ENCODE measurements at regions not wholly inside any gene's neighbourhood (a gene's known extent, or its start where the extent isn't known, plus 50 kb on each side); places are given as distances from the start of the nearest gene placed in this dataset.
"Not testable (repeated sequence)": the region's sequence is repeated elsewhere in the genome, so short reads cannot be mapped to it uniquely, and the experiment has no call there.

DNA sequence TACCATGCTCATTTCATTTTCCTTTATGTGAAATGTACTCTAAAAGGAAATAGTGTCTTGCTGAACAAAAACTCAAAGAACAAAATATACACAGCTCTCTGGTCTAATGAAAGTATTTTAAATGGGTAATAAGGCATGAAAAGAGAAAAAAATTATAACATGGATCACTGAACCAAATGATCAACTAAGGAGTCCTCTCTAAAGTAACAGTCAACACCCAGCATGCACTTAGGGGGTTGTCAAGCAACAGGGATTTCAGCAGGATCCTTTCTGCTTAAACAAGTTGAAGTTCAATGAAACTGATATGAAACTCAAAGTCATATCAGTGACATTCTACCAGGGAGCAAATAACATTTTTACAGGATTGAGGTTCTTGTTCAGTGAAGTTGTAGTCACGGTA, 398.8 kb downstream of the SEC23A start:
- no peak for DNase-seq

DNA sequence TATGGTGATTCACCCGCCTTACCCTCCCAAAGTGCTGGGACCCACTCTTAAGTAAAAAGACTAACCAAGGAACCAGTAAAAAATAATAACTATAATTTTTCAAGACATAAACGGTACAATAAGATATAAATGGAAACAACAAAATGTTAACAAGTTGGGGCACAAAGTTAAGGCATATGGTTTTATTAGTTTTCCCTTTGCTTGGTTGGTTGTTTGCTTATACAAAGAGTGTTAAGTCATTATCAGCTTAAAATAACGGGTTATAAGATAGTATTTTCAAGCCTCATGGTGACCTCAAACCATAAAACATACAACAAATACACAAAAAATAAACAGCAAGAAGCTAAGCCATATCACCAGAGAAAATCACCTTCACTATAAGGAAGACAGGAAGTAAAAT, 406.1 kb downstream of the SEC23A start:
- DNase-seq, result no peak

GRCh38 chr14:38693423-38693822, 409.6 kb downstream of the SEC23A start:
- DNase-seq, result no peak

- no peak for DNase-seq
Observed at GRCh38 chr14:38669027-38669426, 413.1 kb upstream of the CLEC14A start.

GRCh38 chr14:38663382-38663781, 407.5 kb upstream of the CLEC14A start:
- DNase-seq, result no peak

DNA sequence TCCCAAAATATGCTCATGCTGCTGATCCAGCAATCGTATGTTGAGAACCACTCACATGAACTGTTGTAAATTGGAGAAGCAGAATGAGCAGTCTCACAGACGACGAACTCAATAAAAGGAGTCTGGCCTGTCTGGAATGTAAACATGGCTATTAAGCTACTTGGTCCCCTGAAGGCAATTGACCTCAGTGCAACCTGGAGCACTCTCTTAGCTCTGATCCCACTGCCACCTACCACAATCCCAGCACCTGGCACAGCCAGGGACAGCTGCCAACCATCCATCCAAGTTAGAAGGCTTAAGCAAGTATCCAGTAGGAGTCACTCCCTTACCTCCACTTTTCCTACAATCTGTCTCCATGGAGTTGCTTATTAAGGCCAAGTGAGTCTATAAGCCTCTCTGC, 406.9 kb upstream of the CLEC14A start:
- no peak for DNase-seq

DNA sequence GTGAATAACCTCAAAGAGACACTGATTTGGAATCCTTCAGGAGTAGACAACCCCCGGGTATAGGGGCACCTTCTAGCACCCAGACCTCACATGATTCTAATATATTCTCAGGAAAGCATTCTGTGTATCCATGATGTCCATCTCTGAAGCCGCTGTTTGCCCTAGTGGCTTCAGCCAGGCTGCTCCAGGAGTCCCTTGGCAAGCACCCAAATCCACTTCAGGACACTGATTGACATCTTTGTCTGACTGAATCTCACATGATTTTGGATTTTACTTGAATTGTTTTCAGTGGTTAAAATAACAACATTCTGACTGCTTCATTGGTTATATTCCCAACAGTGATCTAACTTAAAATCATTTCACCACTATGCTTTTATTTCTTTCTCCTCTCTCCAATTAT, 390.5 kb upstream of the CLEC14A start:
- no peak for DNase-seq

DNA sequence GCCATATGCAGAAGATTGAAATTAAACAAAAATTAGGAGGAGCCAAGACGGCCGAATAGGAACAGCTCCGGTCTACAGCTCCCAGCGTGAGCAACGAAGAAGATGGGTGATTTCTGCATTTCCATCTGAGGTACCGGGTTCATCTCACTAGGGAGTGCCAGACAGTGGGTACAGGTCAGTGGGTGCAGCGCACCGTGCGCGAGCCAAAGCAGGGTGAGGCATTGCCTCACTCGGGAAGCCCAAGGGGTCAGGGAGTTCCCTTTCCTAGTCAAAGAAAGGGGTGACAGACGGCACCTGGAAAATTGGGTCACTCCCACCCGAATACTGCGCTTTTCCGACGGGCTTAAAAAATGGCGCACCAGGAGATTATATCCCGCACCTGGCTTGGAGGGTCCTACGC, 379.0 kb upstream of the CLEC14A start:
- DNase-seq, result not testable (repeated sequence)

DNA sequence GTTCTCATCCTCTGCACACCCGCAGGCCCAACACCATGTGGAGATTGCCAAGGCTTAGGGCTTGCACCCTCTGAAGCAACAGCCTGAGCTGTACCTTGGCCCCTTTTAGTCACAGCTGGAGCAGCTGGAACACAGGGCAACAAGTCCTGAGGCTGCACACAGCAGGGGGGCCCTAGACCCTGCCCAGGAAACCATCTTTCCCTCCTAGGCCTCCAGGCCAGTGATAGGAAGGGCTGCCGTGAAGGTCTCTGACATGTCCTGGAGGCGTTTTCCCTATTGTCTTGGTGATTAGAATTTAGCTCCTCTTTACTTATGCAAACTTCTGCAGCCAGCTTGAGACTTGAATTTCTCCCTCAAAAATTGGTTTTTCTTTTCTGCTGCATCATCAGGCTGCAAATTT, 373.5 kb upstream of the CLEC14A start:
- no peak for DNase-seq

GRCh38 chr14:38627163-38627562, 371.3 kb upstream of the CLEC14A start:
- DNase-seq, result no peak

GRCh38 chr14:38623661-38624060, 367.8 kb upstream of the CLEC14A start:
- DNase-seq, result no peak

- DNase-seq, result no peak
Observed at GRCh38 chr14:38618514-38618913, 362.6 kb upstream of the CLEC14A start.

DNA sequence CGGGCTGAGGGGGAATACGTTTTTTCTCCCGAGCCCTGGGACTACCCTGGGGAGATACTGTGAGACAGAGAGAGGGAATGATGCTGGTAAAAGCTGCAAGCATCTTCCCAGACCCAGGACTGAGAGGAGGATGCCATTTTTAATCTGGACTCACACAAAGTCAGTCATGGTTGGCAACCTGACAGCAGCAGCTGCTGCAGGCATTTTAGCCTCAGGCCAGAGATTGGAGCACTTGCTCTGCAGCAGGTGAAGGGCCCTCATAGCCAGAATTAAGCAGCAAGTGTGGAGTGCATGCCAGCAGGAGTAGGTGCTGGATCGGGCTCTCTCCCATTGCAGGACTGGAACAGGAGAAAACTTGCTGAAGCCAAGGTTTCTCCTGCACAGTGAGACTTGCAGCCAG, 361.1 kb upstream of the CLEC14A start:
- DNase-seq, result no peak

DNA sequence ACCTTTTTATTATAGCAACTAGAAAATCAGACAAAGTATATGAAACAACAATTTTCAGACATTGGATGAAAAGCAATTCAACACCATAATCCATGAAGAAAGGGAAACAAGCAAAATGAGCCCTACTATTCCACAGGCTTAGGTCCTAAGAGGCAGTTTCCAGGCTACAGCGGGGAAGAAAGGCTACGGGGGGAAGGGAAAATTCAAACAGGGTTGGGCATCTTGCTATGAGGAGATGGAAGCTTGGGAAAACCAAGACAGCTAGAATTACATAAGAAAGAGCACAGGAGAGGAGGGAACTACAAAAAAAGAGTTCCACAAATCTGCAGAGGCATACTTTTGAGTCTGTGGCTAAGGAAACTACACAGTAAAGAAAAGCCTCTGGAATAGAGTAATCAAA, 356.0 kb upstream of the CLEC14A start:
- DNase-seq, result no peak

- DNase-seq, result no peak
Observed at GRCh38 chr14:38608244-38608643, 352.4 kb upstream of the CLEC14A start.

GRCh38 chr14:38605193-38606114, 349.6 kb upstream of the CLEC14A start:
- no peak for DNase-seq

DNA sequence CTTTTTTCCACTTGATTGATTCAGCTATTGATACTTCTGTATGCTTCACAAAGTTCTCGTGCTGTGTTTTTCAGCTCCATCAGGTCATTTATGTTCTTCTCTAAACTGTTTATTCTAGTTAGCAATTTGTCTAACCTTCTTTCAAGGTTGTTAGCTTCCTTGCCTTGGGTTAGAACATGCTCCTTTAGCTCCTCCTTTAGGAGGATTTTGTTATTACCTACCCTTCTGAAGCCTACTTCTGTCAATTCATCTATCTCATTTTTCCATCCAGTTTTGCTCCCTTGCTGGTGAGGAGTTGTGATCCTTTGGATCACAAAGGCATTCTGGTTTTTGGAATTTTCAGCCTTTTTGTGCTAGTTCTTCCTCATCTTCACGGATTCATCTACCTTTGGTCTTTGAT, 344.7 kb upstream of the CLEC14A start:
- not testable (repeated sequence) for DNase-seq

DNA sequence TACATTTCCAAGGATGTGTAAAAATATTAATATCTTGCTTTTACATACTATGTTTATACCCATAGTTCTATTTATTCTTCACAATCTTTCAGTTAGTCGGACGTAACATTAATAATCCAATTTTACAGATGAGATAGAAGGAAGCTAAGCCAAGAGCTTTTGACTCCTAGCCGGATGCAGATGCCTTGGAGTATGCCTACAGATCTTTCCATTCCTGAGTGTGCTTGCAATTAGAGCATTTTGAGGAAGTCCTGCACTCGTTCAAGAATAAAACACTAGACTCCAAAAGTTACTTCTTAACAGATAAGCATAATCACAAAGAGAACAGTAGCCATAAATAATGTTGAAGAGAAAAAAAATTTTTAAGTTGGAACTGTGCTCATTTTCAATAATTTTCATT, 337.6 kb upstream of the CLEC14A start:
- DNase-seq, result no peak

DNA sequence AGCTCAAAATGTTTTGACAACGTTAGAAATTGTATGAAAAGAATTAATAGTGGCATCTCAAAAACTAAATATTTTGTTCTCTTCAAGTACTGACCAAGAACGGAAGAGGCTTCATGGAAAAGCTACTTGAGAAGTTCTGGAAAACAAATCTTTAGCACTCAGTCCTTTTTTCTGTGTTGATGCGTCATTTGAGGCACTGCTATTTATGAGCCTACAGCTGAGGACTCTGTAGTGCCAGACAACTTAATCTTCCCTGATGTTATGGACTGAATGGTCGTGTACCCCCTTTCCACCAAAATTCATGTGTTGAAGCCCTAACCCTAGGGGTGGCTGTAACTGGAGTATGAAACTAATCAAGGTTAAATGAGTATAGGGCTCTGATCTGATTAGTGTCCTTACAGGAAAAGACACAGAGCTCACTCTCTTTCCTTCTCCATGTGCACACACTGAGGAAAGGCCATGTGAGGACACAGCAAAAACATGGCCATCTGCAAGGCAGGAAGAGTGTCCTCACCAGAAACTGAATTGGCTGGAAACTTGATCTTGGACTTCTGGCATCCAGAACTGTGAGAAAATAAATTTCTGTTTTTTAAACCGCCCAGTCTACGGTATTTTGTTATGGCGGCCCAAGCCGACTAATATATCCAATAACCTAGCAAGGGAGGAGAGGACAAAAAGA, 337.0 kb upstream of the CLEC14A start:
- DNase-seq, result no peak

GRCh38 chr14:38589747-38590350, 334.0 kb upstream of the CLEC14A start:
- no peak for DNase-seq

DNA sequence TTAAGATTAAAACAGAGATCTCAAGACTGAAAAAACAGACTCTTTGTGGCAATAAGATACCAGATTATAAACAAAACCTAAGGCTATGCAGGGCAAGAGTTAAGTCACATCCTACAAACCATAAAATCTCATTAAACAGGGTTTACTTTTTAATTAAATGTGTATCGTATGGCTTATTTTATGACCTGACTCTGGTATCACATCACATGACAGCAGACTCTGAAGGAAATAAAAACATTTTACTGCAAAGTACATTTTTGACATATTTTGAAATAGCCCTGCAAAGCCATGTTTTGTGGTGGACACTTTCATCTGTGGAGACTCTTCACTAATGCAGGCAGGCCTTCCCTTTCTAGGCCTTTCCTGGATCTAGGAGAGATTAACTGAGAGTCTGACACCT, 327.6 kb upstream of the CLEC14A start:
- DNase-seq, result no peak

- no peak for DNase-seq
Observed at GRCh38 chr14:38578278-38578681, 322.4 kb upstream of the CLEC14A start.

DNA sequence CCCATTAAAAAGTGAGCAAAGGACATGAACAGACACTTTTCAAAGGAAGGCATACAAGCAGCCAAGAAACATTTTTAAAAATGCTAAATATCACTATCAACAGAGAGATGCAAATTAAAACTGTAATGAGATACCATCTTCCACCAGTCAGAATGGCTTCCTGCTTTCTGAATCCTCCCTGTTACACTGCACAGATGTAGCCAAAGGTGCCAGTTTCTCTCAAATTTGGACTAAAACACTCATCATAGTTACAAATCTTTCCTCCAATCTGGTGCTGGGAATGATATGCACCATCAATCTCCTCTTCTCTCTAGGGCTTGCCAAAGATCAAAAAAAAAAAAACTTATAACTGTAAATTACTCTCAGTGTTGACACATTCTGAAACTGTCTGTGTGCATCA, 311.8 kb upstream of the CLEC14A start:
- DNase-seq, result no peak

DNA sequence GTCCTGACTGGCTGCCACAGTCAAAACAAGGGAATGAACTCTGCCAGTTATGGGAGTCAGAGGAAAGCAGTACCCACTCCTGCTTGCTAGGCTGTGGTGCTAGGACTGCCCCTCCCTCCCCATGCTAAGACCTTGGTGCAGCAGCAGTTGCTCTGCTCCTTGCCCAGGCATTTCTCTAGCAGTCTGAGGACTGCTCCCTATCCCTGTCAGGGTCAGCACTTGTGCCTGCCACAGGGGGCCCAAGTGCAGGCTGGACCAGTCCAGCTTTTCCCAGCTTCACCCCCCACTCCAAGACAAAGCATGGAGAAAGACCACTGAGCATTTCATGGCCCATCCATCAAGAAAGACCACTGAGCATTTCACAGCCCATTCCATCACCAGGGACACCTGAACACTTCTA, 305.8 kb upstream of the CLEC14A start:
- DNase-seq, result no peak

Data from bone marrow (tissue), 2 donors.